Right lobe of liver (tissue), 6 donors: ENCODE measurements at regions not wholly inside any gene's neighbourhood (a gene's known extent, or its start where the extent isn't known, plus 50 kb on each side); places are given as distances from the start of the nearest gene placed in this dataset.

Source experiments
- ATAC-seq, 4 donors: fragments of 200-7000 bp; cut with Tn5 transposase; one replicate each; pipeline ENCODE4 v1.9.1; 2020; ENCODE audit warnings: mild to moderate bottlenecking in 4 of 4, moderate library complexity in 4 of 4
- DNase-seq, 3 donors: peaks; one replicate each; pipeline ENCODE4 v3.0.0-alpha.2; 2020
- H3K27ac ChIP-seq, 3 donors: fragments of 200-600 bp; one replicate each; pipeline ENCODE4 v1.8.0; 2022
- H3K27me3 ChIP-seq, 2 donors: fragments of 200-600 bp; one replicate each; pipeline ENCODE4 v1.8.0; 2022
- H3K36me3 ChIP-seq, 4 donors: fragments of 200-600 bp; sonication (generic) in 1 of 4; one replicate each; pipeline versions ENCODE4 v1.5.1 to v1.8.0; 2017 to 2022; ENCODE audit warnings: control low read depth in 1 of 4
- H3K4me1 ChIP-seq, 4 donors: fragments of 200-600 bp; sonication (generic) in 1 of 4; one replicate each; pipeline versions ENCODE4 v1.5.1 to v1.8.0; 2017 to 2022; ENCODE audit warnings: control low read depth in 1 of 4
- H3K4me3 ChIP-seq, 3 donors: fragments of 200-600 bp; one replicate each; pipeline ENCODE4 v1.8.0; 2022
- H3K9me3 ChIP-seq, 4 donors: fragments of 200-600 bp; sonication (generic) in 1 of 4; one replicate each; pipeline versions ENCODE4 v1.5.1 to v1.8.0; 2017 to 2022; ENCODE audit warnings: control low read depth in 1 of 4
- CTCF ChIP-seq, 4 donors: fragments of 200-600 bp in 3 of 4; fragments of 450-650 bp in 1 of 4; IDR thresholded peaks; one replicate each; pipeline versions ENCODE4 v1.5.1 to v1.8.0; 2016 to 2022; ENCODE audit warnings: antibody characterized with exemption in 4 of 4, mild to moderate bottlenecking in 2 of 4
- POLR2A ChIP-seq: fragments of 450-650 bp; IDR thresholded peaks from one replicate; pipeline ENCODE4 v1.6.1; 2017; ENCODE audit warnings: antibody characterized with exemption, mild to moderate bottlenecking
- WGBS: methylation state at CpG from one replicate; pipeline ENCODE4 v1.1.6; 2018; ENCODE audit warnings: low coverage, low lambda C conversion rate; ENCODE audit not compliant: insufficient coverage; ENCODE audit errors: missing lambda C conversion rate; 5-methylcytosine and 5-hydroxymethylcytosine counted together
- intact Hi-C, 2 donors: fragments of 100-400 bp; cut with DNase I; formaldehyde crosslinking; loops; one replicate each; pipeline versions ENCODE4 v1.11.2 to v1.14.1; 2022
- donor health status: DM: no; HTN: yes; CAD: no.
- donor health status: DM: no; HTN: no; CAD: no.
- donor health status: DM: no; HTN: no; CAD: no.
- donor health status: DM: no; HTN: yes; CAD: no.
- donor health status: DM: no; HTN: yes; CAD: no.

GRCh38 chr4:177147668-177148067 is 162.0 kb upstream of the NEIL3 start:
- intact Hi-C loops = no loop called here
- H3K27me3 ChIP-seq = no peaks in the 10 kb centered on the region
- H3K9me3 ChIP-seq = no peaks in the 10 kb centered on the region
- TF ChIP-seq CTCF (IDR thresholded peaks at IDR 0.05) (no peak), POLR2A (no peak)
- no peak overlapping the region for H3K27ac ChIP-seq
- no peaks in the 10 kb centered on the region for H3K4me1 ChIP-seq
- H3K4me3 ChIP-seq = no peak overlapping the region
- ATAC-seq (no peak), DNase-seq (no peak)
- H3K36me3 ChIP-seq = no peaks in the 10 kb centered on the region

- no peak overlapping the region for H3K27ac ChIP-seq
- no peak overlapping the region for H3K4me3 ChIP-seq
- ATAC-seq (no peak), DNase-seq (no peak)
- no peaks in the 10 kb centered on the region for H3K4me1 ChIP-seq
- TF ChIP-seq POLR2A (no peak), CTCF (IDR thresholded peaks at IDR 0.05) (no peak)
- 57% methylated on average over 2 of the region's 3 CpGs for WGBS
- H3K27me3 ChIP-seq = no peaks in the 10 kb centered on the region
- no peaks in the 10 kb centered on the region for H3K9me3 ChIP-seq
- intact Hi-C loops = no loop called here
- no peaks in the 10 kb centered on the region for H3K36me3 ChIP-seq
Observed at GRCh38 chr4:177155454-177155853, 154.2 kb upstream of the NEIL3 start.

DNA sequence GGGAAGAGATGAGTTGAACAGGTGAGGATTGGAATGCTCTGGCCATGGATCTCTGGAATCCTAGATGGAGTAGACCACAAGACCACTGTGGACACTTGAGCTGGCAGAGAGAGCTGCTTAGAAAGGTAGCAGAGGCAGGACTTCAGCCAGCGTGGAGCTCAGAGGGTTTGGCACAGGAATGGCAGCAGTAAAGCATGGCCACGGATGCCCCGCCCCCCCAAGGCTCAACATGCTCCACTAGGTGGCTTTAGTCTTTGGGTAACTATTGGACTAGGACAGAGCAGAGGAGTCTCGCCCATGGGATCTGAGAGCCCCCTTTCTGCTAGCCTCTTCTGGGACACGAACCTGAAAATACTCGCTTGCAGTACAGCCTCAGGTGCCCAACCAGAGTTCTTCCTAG is 150.1 kb upstream of the NEIL3 start:
- H3K4me1 ChIP-seq = no peaks in the 10 kb centered on the region
- no peaks in the 10 kb centered on the region for H3K36me3 ChIP-seq
- no CpG with 5 or more reads among the region's 6 CpGs for WGBS
- ATAC-seq (no peak), DNase-seq (no peak)
- no peak for TF ChIP-seq CTCF (IDR thresholded peaks at IDR 0.05)
- no peaks in the 10 kb centered on the region for H3K9me3 ChIP-seq
- intact Hi-C loops = no loop called here
- no peak overlapping the region for H3K4me3 ChIP-seq
- no peak overlapping the region for H3K27ac ChIP-seq
- H3K27me3 ChIP-seq = no peaks in the 10 kb centered on the region

DNA sequence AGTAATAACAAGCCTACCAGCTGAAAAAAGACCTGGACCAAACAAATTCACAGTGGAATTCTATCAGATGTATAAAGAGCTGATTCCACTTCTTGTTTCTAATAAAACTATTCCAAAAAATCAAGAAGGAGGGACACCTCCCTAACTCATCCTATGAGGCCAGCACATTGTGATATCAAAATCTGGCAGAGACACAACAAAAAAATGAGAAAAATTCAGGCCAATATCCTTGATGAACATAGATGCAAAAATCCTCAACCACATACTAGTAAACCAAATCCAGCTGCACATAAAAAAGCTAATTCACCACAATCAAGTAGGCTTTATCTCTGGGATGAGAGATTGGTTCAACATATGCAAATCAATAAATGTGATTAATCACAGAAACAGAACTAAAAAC is 147.9 kb upstream of the NEIL3 start:
- H3K9me3 ChIP-seq = no peaks in the 10 kb centered on the region
- no peaks in the 10 kb centered on the region for H3K27me3 ChIP-seq
- TF ChIP-seq CTCF (IDR thresholded peaks at IDR 0.05) (no peak), POLR2A (no peak)
- H3K36me3 ChIP-seq = no peaks in the 10 kb centered on the region
- intact Hi-C loops = no loop called here
- DNase-seq (no peak), ATAC-seq (no peak)
- no peak overlapping the region for H3K4me3 ChIP-seq
- H3K27ac ChIP-seq = no peak overlapping the region
- no peaks in the 10 kb centered on the region for H3K4me1 ChIP-seq

DNA sequence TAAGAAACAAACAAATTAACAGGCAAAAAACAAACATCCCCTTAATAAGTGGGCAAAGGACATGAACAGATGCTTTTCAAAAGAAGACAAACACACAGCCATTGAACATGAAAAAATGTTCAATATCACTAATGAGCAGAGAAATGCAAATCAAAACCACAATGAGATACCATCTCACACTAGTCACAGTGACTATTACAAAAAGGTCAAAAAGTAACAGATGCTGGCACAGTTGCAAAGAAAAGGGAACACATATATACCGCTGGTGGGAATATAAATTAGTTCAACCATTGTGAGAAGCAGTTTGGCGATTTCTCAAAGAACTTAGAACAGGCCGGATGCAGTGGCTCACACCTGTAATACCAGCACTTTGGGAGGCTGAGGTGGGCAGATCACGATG is 146.1 kb upstream of the NEIL3 start:
- no peak for DNase-seq
- no peak for ATAC-seq
- intact Hi-C loops = no loop called here
- no peak overlapping the region for H3K27ac ChIP-seq
- no peak overlapping the region for H3K4me3 ChIP-seq
- H3K4me1 ChIP-seq = no peaks in the 10 kb centered on the region
- no peak for TF ChIP-seq POLR2A
- no peak for TF ChIP-seq CTCF (IDR thresholded peaks at IDR 0.05)
- no peaks in the 10 kb centered on the region for H3K9me3 ChIP-seq
- H3K27me3 ChIP-seq = no peaks in the 10 kb centered on the region
- 63% methylated on average over 2 of the region's 4 CpGs for WGBS
- no peaks in the 10 kb centered on the region for H3K36me3 ChIP-seq
